ENCODE measurements at regions not wholly inside any gene's neighbourhood (a gene's known extent, or its start where the extent isn't known, plus 50 kb on each side); places are given as distances from the start of the nearest gene placed in this dataset.

- DNase-seq: no peak
Measured at GRCh38 chr7:98565103-98565502, 52.0 kb upstream of the NPTX2 start.

- DNase-seq: peak; percentile 74
Measured at GRCh38 chr7:98562871-98563495, 54.1 kb upstream of the NPTX2 start.

- DNase-seq: no peak
Measured at GRCh38 chr7:98562381-98562823, 54.7 kb upstream of the NPTX2 start.

GRCh38 chr7:98559958-98560357 lies 57.1 kb upstream of the NPTX2 start:
- no peak for DNase-seq

- no peak for DNase-seq
Measured at GRCh38 chr7:98559219-98559618, 57.9 kb upstream of the NPTX2 start.

- no peak for DNase-seq
Measured at GRCh38 chr7:98557538-98558031, 59.5 kb upstream of the NPTX2 start.

- peak; percentile 2 for DNase-seq
Measured at GRCh38 chr7:98556288-98556687, 60.8 kb upstream of the NPTX2 start.

GRCh38 chr7:98555403-98555802 lies 61.7 kb upstream of the NPTX2 start:
- DNase-seq: peak; percentile 6

GRCh38 chr7:98553666-98554065 lies 63.4 kb upstream of the NPTX2 start:
- DNase-seq: no peak

- DNase-seq: no peak
Measured at GRCh38 chr7:98551611-98552273, 65.3 kb upstream of the NPTX2 start.

GRCh38 chr7:98548971-98549370 lies 68.1 kb upstream of the NPTX2 start:
- no peak for DNase-seq

- DNase-seq: no peak
Measured at GRCh38 chr7:98548370-98548769, 68.7 kb upstream of the NPTX2 start.

GRCh38 chr7:98541101-98541500 lies 76.0 kb upstream of the NPTX2 start:
- no peak for DNase-seq

- DNase-seq: no peak
Measured at GRCh38 chr7:98539865-98540264, 77.2 kb upstream of the NPTX2 start.

- DNase-seq: no peak
Measured at GRCh38 chr7:98536803-98537202, 80.3 kb upstream of the NPTX2 start.

- DNase-seq: no peak
Measured at GRCh38 chr7:98534493-98534892, 82.6 kb upstream of the NPTX2 start.

GRCh38 chr7:98531717-98532116 lies 85.4 kb upstream of the NPTX2 start:
- DNase-seq: no peak

- no peak for DNase-seq
Measured at GRCh38 chr7:98528079-98528478, 89.0 kb upstream of the NPTX2 start.

GRCh38 chr7:98526059-98526458 lies 91.0 kb upstream of the NPTX2 start:
- no peak for DNase-seq

GRCh38 chr7:98521089-98521692 lies 95.9 kb upstream of the NPTX2 start:
- no peak for DNase-seq

GRCh38 chr7:98520356-98520951 lies 96.6 kb upstream of the NPTX2 start:
- no peak for DNase-seq

- no peak for DNase-seq
Measured at GRCh38 chr7:98518159-98518947, 98.7 kb upstream of the NPTX2 start.

- DNase-seq: no peak
Measured at GRCh38 chr7:98515201-98515600, 101.9 kb upstream of the NPTX2 start.

Data from NCI-H1105 (cell line).